Neuronal stem cell (in vitro differentiated cells): ENCODE measurements at regions not wholly inside any gene's neighbourhood (a gene's known extent, or its start where the extent isn't known, plus 50 kb on each side); places are given as distances from the start of the nearest gene placed in this dataset.
"Not testable (repeated sequence)": the region's sequence is repeated elsewhere in the genome, so short reads cannot be mapped to it uniquely, and the experiment has no call there.

ENCODE experiments used
- DNase-seq: peaks from one replicate; pipeline ENCODE4 v3.0.0-alpha.2; 2013; ENCODE audit warnings: low spot score
- H2AFZ ChIP-seq: one replicate; pipeline ENCODE4 v1.6.1; 2013; ENCODE audit warnings: mild to moderate bottlenecking, low read length, inconsistent platforms
- H2AK5ac ChIP-seq: 2 replicates; pipeline ENCODE4 v1.6.1; 2013; ENCODE audit warnings: low read depth, mild to moderate bottlenecking, inconsistent platforms, low read length, moderate library complexity, mixed read lengths
- H2BK120ac ChIP-seq: 2 replicates; pipeline ENCODE4 v1.6.1; 2013; ENCODE audit warnings: low read depth, mild to moderate bottlenecking, inconsistent platforms, low read length, moderate library complexity, mixed read lengths
- H2BK12ac ChIP-seq: one replicate; pipeline ENCODE4 v1.6.1; 2013; ENCODE audit warnings: low read length, inconsistent platforms
- H2BK15ac ChIP-seq: 2 replicates; pipeline ENCODE4 v1.6.1; 2013; ENCODE audit warnings: mild to moderate bottlenecking, low read length, inconsistent platforms, mixed read lengths
- H2BK5ac ChIP-seq: one replicate; pipeline ENCODE4 v1.6.1; 2013; ENCODE audit warnings: inconsistent platforms, mild to moderate bottlenecking, low read length, moderate library complexity
- H3K14ac ChIP-seq: one replicate; pipeline ENCODE4 v1.6.1; 2013; ENCODE audit warnings: low read length, inconsistent platforms
- H3K18ac ChIP-seq: 2 replicates; pipeline ENCODE4 v1.6.1; 2013; ENCODE audit warnings: low read length, inconsistent platforms
- H3K23ac ChIP-seq: 2 replicates; pipeline ENCODE4 v1.6.1; 2013; ENCODE audit warnings: low read depth, mild to moderate bottlenecking, mixed read lengths, low read length, inconsistent platforms; ENCODE audit not compliant: poor library complexity
- H3K27ac ChIP-seq: replicated peaks from 3 replicates; pipeline ENCODE4 v1.5.1; 2013; ENCODE audit warnings: low read length, inconsistent platforms
- H3K27me3 ChIP-seq, 3 experiments: 2 replicates each; pipeline ENCODE4 v1.6.1; 2013; ENCODE audit warnings: low read length in 3 of 3, mild to moderate bottlenecking in 2 of 3, inconsistent platforms in 1 of 3, low read depth in 1 of 3, mixed read lengths in 1 of 3, moderate library complexity in 1 of 3; ENCODE audit not compliant: control insufficient read depth in 3 of 3, insufficient read depth in 3 of 3
- H3K36me3 ChIP-seq, 2 donors: replicated peaks in 1 of 2; 2 replicates each; pipeline ENCODE4 v1.6.1; 2013; ENCODE audit warnings: low read length in 2 of 2; ENCODE audit not compliant: control insufficient read depth in 2 of 2, insufficient read depth in 2 of 2
- H3K4ac ChIP-seq: 2 replicates; pipeline ENCODE4 v1.6.1; 2013; ENCODE audit warnings: inconsistent platforms, mild to moderate bottlenecking, low read length, moderate library complexity
- H3K4me1 ChIP-seq, 2 donors: 1 replicate in 1 of 2; 2 replicates in 1 of 2; pipeline ENCODE4 v1.6.1; 2013; ENCODE audit warnings: low read length in 2 of 2, low read depth in 1 of 2; ENCODE audit not compliant: control insufficient read depth in 2 of 2, insufficient read depth in 1 of 2
- H3K4me2 ChIP-seq: one replicate; pipeline ENCODE4 v1.6.1; 2013; ENCODE audit warnings: mild to moderate bottlenecking, low read length, inconsistent platforms; ENCODE audit not compliant: insufficient read depth, poor library complexity, severe bottlenecking
- H3K4me3 ChIP-seq, 2 donors: 2 replicates each; pipeline ENCODE4 v1.5.1; 2013; ENCODE audit warnings: low read length in 2 of 2, mild to moderate bottlenecking in 2 of 2, inconsistent platforms in 1 of 2, moderate library complexity in 1 of 2
- H3K79me1 ChIP-seq: one replicate; pipeline ENCODE4 v1.6.1; 2013; ENCODE audit warnings: low read depth, mild to moderate bottlenecking, inconsistent platforms, low read length, moderate library complexity
- H3K9ac ChIP-seq: one replicate; pipeline ENCODE4 v1.6.1; 2013; ENCODE audit warnings: mild to moderate bottlenecking, low read depth, low read length, inconsistent platforms; ENCODE audit not compliant: poor library complexity
- H3K9me3 ChIP-seq, 2 donors: replicated peaks in 1 of 2; 2 replicates each; pipeline versions ENCODE3 to v1.6.1; 2013; ENCODE audit warnings: low read length in 2 of 2, mild to moderate bottlenecking in 2 of 2, inconsistent platforms in 1 of 2, low read depth in 1 of 2, mixed read lengths in 1 of 2, moderate library complexity in 1 of 2; ENCODE audit not compliant: control insufficient read depth in 2 of 2, insufficient read depth in 1 of 2
- H4K8ac ChIP-seq: one replicate; pipeline ENCODE4 v1.6.1; 2013; ENCODE audit warnings: low read depth, mild to moderate bottlenecking, inconsistent platforms, low read length, moderate library complexity
- H4K91ac ChIP-seq: one replicate; pipeline ENCODE4 v1.6.1; 2013; ENCODE audit warnings: low read length, low read depth, mild to moderate bottlenecking, inconsistent platforms; ENCODE audit not compliant: poor library complexity
- WGBS, 2 donors: extraction: QIAGEN DNeasy Blood & Tissue Kit; methylation state at CpG; one replicate each; pipeline ENCODE4 v1.1.7; 2013; ENCODE audit warnings: missing lambda C conversion rate in 2 of 2, mixed read lengths in 1 of 2; ENCODE audit not compliant: insufficient read length in 2 of 2, insufficient replicate concordance in 1 of 2; ENCODE audit errors: extremely low coverage in 2 of 2; 5-methylcytosine and 5-hydroxymethylcytosine counted together

- Histone ChIP-seq H3K79me1 (no peaks in the 10 kb centered on the region), H3K4me1 (no peaks in the 10 kb centered on the region), H2BK12ac (no peak overlapping the region), H2AFZ (no peak overlapping the region), H3K4me3 (no peak overlapping the region), H2BK120ac (no peak overlapping the region), H3K23ac (no peak overlapping the region), H2AK5ac (no peak overlapping the region), H2BK15ac (no peak overlapping the region), H3K4ac (no peak overlapping the region), H3K14ac (no peak overlapping the region), H3K27ac (no peak overlapping the region), H3K9ac (no peak overlapping the region), H3K36me3 (no peaks in the 10 kb centered on the region), H3K4me2 (no peak overlapping the region), H3K9me3 (no peaks in the 10 kb centered on the region), H2BK5ac (no peak overlapping the region), H4K8ac (no peak overlapping the region), H3K27me3 (no peaks in the 10 kb centered on the region), H4K91ac (no peak overlapping the region), H3K18ac (no peak overlapping the region)
- WGBS, 2 donors = no CpG with 5 or more reads among the region's 1 CpG
- no peak for DNase-seq
These were observed 789.7 kb upstream of the SLC39A10 start for GRCh38 chr2:194867328-194867727.

GRCh38 chr2:194854941-194855340, 802.1 kb upstream of the SLC39A10 start:
- no peak overlapping the region for H3K4me3 ChIP-seq
- no peak overlapping the region for H2BK5ac ChIP-seq
- no peak overlapping the region for H4K91ac ChIP-seq
- H3K9ac ChIP-seq = no peak overlapping the region
- H3K4me1 ChIP-seq = no peaks in the 10 kb centered on the region
- no peak overlapping the region for H2BK120ac ChIP-seq
- no peak overlapping the region for H2AK5ac ChIP-seq
- no peak overlapping the region for H4K8ac ChIP-seq
- no peaks in the 10 kb centered on the region for H3K36me3 ChIP-seq
- H3K14ac ChIP-seq = no peak overlapping the region
- no peaks in the 10 kb centered on the region for H3K27me3 ChIP-seq
- no peak overlapping the region for H2BK15ac ChIP-seq
- H3K18ac ChIP-seq = no peak overlapping the region
- H3K9me3 ChIP-seq = no peaks in the 10 kb centered on the region
- H3K23ac ChIP-seq = no peak overlapping the region
- DNase-seq = no peak
- H3K4ac ChIP-seq = no peak overlapping the region
- no peak overlapping the region for H2AFZ ChIP-seq
- H3K4me2 ChIP-seq = no peak overlapping the region
- WGBS, 2 donors = no CpG with 5 or more reads among the region's 5 CpGs
- H3K27ac ChIP-seq = no peak overlapping the region
- H3K79me1 ChIP-seq = no peaks in the 10 kb centered on the region
- H2BK12ac ChIP-seq = no peak overlapping the region

- Histone ChIP-seq H3K4me3 (no peak overlapping the region), H3K36me3 (no peaks in the 10 kb centered on the region), H4K8ac (no peak overlapping the region), H2AK5ac (no peak overlapping the region), H3K27ac (no peak overlapping the region), H2AFZ (no peak overlapping the region), H3K27me3 (no peaks in the 10 kb centered on the region), H3K9me3 (no peaks in the 10 kb centered on the region), H3K4me1 (no peaks in the 10 kb centered on the region), H2BK15ac (no peak overlapping the region), H4K91ac (no peak overlapping the region), H2BK12ac (no peak overlapping the region), H3K23ac (no peak overlapping the region), H2BK5ac (no peak overlapping the region), H3K9ac (no peak overlapping the region), H3K4me2 (no peak overlapping the region), H3K14ac (no peak overlapping the region), H3K4ac (no peak overlapping the region), H3K79me1 (no peaks in the 10 kb centered on the region), H2BK120ac (no peak overlapping the region), H3K18ac (peak overlapping the region; percentile 48)
- no peak for DNase-seq
- WGBS, 2 donors = no CpG with 5 or more reads among the region's 8 CpGs
These were observed 814.2 kb upstream of the SLC39A10 start for GRCh38 chr2:194842871-194843270.

DNA sequence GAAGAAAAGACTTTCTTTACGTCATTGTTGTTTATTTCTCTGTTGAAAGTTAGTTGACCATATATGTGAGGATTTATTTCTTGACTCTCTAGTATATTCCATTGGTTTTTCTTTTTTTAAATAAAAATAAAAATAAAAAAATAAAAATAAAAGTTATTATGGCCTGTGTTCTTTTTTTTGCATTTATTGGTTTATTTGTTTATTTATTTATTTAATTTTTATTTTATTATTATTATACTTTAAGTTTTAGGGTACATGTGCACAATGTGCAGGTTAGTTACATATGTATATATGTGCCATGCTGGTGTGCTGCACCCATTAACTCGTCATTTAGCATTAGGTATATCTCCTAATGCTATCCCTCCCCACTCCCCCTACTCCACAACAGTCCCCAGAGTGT, 822.7 kb upstream of the SLC39A10 start:
- DNase-seq, H3K9ac ChIP-seq, H3K23ac ChIP-seq, H2BK5ac ChIP-seq, H3K4me2 ChIP-seq, H2AK5ac ChIP-seq, H3K36me3 ChIP-seq, H2BK12ac ChIP-seq, H3K27me3 ChIP-seq, H3K14ac ChIP-seq, H3K4me1 ChIP-seq, H4K8ac ChIP-seq, H3K18ac ChIP-seq, H3K4ac ChIP-seq, H3K9me3 ChIP-seq, H3K4me3 ChIP-seq, H2AFZ ChIP-seq, H3K27ac ChIP-seq, H2BK15ac ChIP-seq, H3K79me1 ChIP-seq, H4K91ac ChIP-seq, H2BK120ac ChIP-seq: not testable (repeated sequence)
- no CpG with 5 or more reads among the region's 2 CpGs for WGBS, 2 donors
